Stimulated activated CD4-positive, alpha-beta T cell treated with anti-CD3 and anti-CD28 coated beads, Interleukin-2, amount 100 ng/mL, for 24 hours (primary cell): ENCODE measurements at regions not wholly inside any gene's neighbourhood (a gene's known extent, or its start where the extent isn't known, plus 50 kb on each side); places are given as distances from the start of the nearest gene placed in this dataset.

ENCODE experiments used
- DNase-seq, 2 donors: peaks; one replicate each; pipeline ENCODE4 v3.0.0-alpha.2; 2020

DNA sequence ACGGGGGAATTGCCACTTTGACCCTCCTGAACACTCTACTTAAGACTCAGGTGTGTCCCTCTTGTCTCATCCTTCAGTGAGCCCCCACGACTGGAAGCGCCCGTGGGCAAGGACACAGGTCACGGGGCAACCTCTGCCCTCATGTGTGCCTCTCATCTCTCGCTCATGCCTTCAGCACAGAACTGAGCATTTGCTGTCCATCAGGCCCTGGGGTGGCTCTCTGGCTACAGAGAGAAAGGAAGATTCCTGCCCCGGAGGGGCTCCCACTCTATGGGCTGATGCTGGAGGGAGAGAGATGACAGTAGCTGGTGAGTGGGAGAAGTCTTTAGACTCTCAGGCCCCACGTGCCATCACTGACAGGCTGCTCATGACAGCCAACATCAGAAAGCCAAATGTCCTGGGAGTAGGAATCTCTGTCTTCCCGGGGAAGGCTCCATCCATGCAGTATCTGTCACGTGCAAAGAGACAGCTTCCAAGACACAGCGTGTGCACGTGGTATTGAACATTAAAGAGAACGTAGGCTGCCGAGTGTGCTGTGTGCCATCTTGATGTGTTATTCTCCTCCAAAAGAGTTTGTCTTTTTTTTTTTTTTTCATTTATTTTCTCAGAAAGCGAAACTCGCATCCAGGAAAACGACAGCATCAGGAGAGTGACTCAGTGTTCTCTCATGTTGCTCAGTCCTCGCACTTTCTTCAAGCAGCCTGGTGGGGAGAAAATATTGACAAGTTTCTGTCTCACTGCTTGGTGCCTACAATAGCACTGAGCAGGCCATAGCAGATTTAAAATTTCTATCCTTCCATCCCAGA is 190.5 kb downstream of the GAS1 start:
- no peak for DNase-seq

- no peak for DNase-seq
Measured at GRCh38 chr9:86755561-86755941, 191.8 kb downstream of the GAS1 start.

DNA sequence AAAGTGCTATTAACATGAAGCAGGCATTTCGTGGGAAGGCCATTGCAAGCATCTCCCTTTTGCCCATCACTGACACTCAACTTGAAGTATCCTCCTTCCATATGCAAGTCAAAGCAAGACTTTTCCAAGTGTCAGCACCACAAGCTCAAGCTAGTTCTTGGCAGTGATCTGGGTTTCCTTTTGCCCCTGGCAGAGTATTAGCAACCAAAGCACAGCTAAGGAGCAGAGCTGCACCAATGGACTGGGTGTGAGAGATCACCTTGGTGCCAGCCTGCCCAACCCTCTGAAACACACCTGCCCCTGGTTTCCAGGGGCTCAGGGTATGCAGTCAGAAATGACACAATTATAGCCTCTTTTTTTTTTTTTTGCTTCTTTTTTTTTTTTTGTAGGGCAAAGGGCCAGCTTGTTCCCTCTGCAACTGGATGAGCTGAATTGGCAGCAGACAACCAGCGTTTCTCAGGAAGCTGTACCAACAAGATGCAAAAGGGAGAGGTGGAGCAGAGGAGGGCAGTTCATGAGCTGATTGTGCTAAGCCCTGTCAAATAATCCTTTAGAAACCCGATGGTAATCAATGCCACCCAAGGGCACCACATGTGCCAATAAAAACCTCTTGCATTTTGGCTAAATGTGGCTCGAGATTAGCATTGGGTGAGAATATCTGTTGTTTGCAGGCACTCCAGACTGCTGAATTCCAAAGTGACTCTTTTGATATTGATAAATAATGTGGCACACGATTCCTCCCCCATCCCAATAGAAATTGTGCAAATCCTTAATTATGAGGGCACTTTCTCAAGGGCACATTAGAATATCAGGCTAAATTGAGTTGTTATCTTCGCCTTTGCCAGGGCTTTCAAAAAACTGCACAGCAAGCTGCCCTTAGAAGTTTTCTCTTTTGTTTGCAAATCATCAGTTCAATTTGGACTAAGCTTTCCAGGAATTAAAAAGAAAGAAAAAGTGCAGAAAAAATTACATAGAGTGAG is 192.4 kb downstream of the GAS1 start:
- DNase-seq, result no peak

GRCh38 chr9:86753836-86754235 is 193.5 kb downstream of the GAS1 start:
- DNase-seq, result no peak

DNA sequence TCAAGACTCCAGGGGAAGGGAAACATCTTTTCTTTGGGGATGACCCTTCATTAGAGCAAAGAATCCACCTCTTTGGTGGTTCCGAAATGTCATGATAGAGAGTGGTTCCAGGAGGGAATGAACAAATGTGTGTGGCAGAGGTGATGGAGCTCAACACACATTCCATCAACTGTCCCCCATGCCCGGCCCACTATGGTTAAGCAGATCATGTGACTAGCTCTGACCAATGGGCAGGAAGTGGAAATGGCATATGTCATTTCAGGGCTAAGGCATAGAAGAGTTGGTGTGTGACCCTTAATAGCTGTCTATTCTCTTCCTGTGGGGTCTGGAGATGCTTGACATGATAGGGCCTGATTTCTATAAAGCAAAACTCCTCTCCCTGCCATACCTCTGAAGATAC is 194.6 kb downstream of the GAS1 start:
- no peak for DNase-seq

DNA sequence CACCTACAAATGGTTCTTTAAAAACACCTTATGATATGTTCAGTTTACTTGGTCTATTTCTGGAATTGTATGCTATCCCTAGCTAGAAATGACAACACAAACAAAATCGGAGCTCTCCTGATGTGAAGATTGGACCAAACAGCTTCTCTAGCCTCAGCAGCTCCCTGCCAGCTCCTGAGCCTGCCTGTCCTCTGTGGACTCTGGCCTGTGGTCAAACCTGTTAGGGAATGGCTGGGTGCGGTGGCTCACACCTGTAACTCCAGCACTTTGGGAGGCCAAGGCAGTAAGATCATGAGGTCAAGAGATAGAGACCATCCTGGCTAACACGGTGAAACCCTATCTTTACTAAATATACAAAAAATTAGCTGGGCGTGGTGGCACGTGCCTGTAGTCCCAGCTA is 195.3 kb downstream of the GAS1 start:
- no peak for DNase-seq

DNA sequence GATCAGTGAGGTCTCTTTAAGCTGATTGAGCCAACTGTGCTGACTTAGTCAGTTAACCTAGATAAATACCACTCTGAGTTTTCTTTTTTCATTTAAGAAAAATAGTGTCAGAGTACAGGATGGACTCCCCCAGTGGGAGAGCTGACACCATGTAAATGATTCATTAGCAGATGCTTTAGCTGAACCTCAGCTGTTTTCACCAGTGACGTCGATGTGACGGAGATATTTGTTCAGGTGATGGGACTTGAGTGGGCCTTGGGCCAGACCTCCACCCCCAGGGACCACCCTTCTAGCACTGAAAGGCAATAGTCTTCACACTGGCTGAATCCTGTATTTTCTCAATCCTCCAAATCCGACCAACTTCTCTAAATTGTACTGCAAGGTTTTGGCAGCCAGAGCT is 196.1 kb downstream of the GAS1 start:
- DNase-seq, result no peak

DNA sequence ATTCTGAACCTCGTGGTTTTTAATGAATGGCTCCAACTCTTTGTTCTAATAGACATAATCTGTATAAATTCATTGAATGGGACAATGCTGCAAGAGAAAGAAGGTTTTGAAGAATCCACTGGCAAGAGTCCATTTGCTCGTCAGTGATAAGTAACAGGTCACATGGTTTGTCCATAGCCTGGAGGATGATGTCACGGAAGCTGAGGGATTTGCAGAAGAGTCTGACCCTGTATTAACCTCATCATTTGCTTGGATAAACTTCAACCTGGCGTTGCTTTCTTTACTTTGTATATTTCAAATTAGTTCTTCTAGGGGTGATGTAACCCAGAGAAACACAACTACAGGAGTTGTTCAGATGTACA is 197.4 kb downstream of the GAS1 start:
- no peak for DNase-seq

DNA sequence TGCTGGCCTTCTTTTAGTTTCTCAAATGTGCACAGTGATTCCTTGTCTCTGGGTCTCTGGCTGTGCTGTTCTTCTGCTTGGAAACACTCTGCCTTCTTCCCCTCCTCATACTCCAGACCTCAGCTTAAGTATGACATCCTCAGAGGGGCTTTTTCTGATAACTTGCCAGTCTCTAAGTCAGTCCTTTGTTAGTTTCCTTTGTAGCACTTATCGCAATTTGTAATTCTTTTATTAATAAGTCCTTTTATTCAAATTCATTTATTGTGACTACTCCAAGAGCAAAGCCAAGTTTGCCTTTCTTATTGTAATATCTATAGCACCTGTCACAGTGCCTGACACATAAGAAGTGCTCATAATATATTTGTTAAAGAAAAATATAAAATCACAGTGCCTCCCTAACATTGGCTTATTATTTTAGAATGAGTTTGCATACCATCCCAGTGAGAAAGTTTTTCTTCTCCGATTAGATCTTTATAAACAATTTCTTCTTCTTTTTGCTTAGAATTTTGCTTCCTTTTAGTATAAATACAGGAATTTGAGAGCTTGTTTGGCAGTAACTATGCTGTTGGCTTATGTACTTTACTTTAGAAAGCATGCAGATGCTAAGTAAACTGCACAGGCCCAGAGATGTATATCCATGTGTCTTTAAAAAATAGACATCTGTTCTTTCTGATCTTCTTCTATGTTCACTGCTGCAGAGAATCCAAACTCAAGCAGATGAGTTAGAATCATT is 198.0 kb downstream of the GAS1 start:
- no peak for DNase-seq

DNA sequence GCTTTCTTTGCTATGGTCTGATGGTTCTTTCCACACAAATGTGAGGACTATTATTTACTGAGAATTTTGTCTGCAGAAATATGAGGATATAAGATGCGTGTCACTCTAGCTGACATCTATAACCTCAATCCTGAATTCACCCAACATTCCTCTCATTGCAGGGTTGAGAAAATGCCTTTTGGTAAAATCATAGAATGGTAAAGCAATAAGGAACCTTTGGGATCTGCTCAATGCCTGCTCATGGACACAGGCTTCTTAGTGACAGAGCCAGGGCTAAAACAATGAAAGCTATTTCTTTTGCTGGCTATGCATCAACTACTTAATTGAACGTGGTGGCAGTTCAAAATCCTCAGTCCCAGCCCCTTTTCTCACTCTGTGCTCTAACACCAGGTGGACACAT is 199.6 kb downstream of the GAS1 start:
- DNase-seq, result no peak

GRCh38 chr9:86741311-86742208 is 205.7 kb downstream of the GAS1 start:
- DNase-seq, result no peak

- DNase-seq, result no peak
Measured at GRCh38 chr9:86735772-86736458, 211.4 kb downstream of the GAS1 start.

DNA sequence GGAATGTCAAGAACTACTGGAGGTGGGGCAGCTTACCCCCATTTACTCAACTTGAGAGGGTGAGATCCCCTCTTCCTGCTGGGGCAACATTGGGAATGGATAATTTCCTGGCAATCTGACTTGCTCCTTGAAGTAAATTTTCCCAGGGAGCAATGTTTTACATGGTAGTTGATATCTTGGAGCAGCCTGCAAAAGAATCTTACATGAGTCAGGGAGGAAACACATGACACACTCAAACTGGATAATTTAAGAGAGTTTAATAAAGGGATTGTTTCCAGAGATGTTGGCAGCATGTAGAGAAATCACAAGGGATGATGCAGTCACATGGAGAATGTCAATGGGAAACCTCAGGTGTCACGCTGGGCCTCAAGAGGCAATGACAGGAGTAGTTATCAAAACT is 212.5 kb downstream of the GAS1 start:
- no peak for DNase-seq

DNA sequence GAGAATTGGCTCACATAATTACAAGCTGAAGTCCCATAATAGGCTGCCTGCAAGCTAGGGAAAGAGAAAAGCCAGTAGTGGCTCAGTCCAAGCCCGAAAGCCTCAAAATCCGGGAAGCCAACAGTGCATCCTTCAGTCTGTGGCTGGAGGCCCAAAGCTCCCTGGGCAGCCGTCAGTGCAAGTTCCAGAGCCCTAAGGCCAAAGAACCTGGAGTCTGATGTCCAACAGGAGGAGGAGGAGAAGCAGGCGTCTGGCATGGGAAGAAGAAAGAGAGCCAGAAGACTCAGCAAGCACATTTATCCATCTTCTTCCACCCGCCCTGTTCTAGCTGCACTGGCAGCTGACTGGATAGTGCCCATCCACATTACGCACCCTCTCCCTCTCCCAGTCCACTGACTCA is 213.4 kb downstream of the GAS1 start:
- DNase-seq, result no peak

DNA sequence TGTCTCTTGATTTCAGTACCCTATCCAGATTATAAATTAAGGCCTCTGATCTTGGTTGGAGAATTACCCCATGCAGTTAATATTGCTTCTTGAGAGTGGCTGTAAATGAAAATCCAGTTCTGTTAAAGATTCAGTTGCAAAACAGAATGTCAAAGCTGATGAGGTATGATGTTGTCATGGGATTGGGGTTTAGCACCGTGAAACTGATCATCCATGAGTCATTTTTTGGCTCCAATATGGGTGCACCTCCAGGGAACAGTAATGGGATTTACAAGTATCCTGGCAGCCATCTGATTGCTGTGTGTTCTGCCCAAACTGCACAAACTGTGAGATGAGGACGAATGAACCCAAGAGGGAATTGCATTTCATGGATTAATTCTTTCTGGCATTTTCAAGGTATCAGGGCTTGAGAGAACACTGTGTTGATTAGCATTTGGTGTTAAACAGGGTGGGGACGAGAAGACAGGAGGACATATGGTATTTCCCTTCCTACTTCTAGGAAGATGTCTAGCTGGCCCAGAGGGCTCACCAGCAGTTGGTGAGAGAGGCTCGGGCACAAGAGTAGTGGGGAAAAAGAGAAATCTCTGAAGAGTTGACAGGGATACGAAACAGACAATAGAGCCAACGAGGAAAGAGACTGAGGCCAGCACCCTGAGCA is 214.7 kb downstream of the GAS1 start:
- DNase-seq, result no peak

- no peak for DNase-seq
Measured at GRCh38 chr9:86731511-86732063, 215.7 kb downstream of the GAS1 start.

- no peak for DNase-seq
Measured at GRCh38 chr9:86730163-86730928, 217.0 kb downstream of the GAS1 start.

- DNase-seq, result no peak
Measured at GRCh38 chr9:86724529-86724928, 222.8 kb downstream of the GAS1 start.

GRCh38 chr9:86723346-86723745 is 224.0 kb downstream of the GAS1 start:
- DNase-seq, result no peak

- no peak for DNase-seq
Measured at GRCh38 chr9:86722706-86723075, 224.6 kb downstream of the GAS1 start.
